ENCODE measurements at regions not wholly inside any gene's neighbourhood (a gene's known extent, or its start where the extent isn't known, plus 50 kb on each side); places are given as distances from the start of the nearest gene placed in this dataset.

GRCh38 chr7:13091974-13092707 is 404.7 kb downstream of the ARL4A start:
- Histone ChIP-seq H3K9me3 (ENCODE audit: control extremely low read depth in 1 of 3, control insufficient read depth in 2 of 3, insufficient read depth in 1 of 3, low read length in 2 of 3) (no peaks in the 10 kb centered on the region), H3K4me2 (replicated peaks; ENCODE audit: low read depth, low read length, poor library complexity, severe bottlenecking) (no peak overlapping the region), H3K36me3 (replicated peaks in 1 of 2; ENCODE audit: control extremely low read depth in 1 of 2, control insufficient read depth in 1 of 2, extremely low read depth in 1 of 2, insufficient read depth in 2 of 2, low read length in 1 of 2) (no peaks in the 10 kb centered on the region), H3K4me1 (ENCODE audit: control insufficient read depth in 2 of 2, insufficient read depth in 2 of 2, low read length in 2 of 2) (peaks cover 0 to 11% of the 10 kb centered on the region in 2 donors), H3K9ac (ENCODE audit: low read length) (no peak overlapping the region), H2AFZ (ENCODE audit: insufficient read depth, low read depth, low read length, poor library complexity, severe bottlenecking) (no peak overlapping the region), H3K27ac (ENCODE audit: low read length in 2 of 2) (no peak overlapping the region), H4K20me1 (ENCODE audit: control insufficient read depth, insufficient read depth, low read length, poor library complexity, severe bottlenecking) (no peaks in the 10 kb centered on the region), H3K27me3 (replicated peaks in 1 of 4; ENCODE audit: control extremely low read depth in 1 of 4, control insufficient read depth in 3 of 4, insufficient read depth in 4 of 4, low read length in 3 of 4) (no peaks in the 10 kb centered on the region), H3K4me3 (ENCODE audit: control extremely low read depth in 1 of 5, extremely low read depth in 1 of 5, insufficient read depth in 1 of 5, low read depth in 2 of 5, low read length in 4 of 5) (no peak overlapping the region), H3K79me2 (ENCODE audit: control insufficient read depth, insufficient read depth, low read length) (no peaks in the 10 kb centered on the region)
- Mint-ChIP-seq H3K27ac (no peak overlapping the region), H3K27me3 (peaks cover 11% of the 10 kb centered on the region), H3K4me3 (no peak overlapping the region), H3K9me3 (ENCODE audit: insufficient read depth) (no peaks in the 10 kb centered on the region), H3K4me1 (peaks cover 29% of the 10 kb centered on the region)
- no peak for DNase-seq
- TF ChIP-seq EZH2 (IDR thresholded peaks at IDR 0.05; ENCODE audit: borderline replicate concordance, insufficient read depth, low read depth, low read length, poor library complexity, severe bottlenecking) (no peak), CTCF (IDR thresholded peaks at IDR 0.05) (no peak)
- POLR2A ChIA-PET: no interaction called here
- 93% methylated on average over 2 of the region's 4 CpGs for WGBS (ENCODE audit: insufficient coverage)
- ATAC-seq (ENCODE audit: low read depth): no peak
- CTCF ChIA-PET: interaction anchor here (0.9 kb wide), 1 partner anchor 44 kb away, joined by 3 read pairs; no protein-coding TSS in a partner anchor
- intact Hi-C loops (cut with micrococcal nuclease): loop anchor here (5.0 kb wide), 1 partner anchor 35 kb away; no protein-coding TSS in a partner anchor

GRCh38 chr7:13092708-13093005 is 405.2 kb downstream of the ARL4A start:
- Histone ChIP-seq H3K4me2 (replicated peaks; ENCODE audit: low read depth, low read length, poor library complexity, severe bottlenecking) (no peak overlapping the region), H2AFZ (ENCODE audit: insufficient read depth, low read depth, low read length, poor library complexity, severe bottlenecking) (no peak overlapping the region)

More at GRCh38 chr7:13092708-13093005, 405.2 kb downstream of the ARL4A start:
- no peaks in the 10 kb centered on the region for H3K9me3 Mint-ChIP-seq (ENCODE audit: insufficient read depth)
- Histone ChIP-seq H3K27ac (ENCODE audit: low read length in 2 of 2) (no peak overlapping the region), H3K4me3 (ENCODE audit: control extremely low read depth in 1 of 5, extremely low read depth in 1 of 5, insufficient read depth in 1 of 5, low read depth in 2 of 5, low read length in 4 of 5) (no peak overlapping the region), H3K9ac (ENCODE audit: low read length) (no peak overlapping the region), H3K9me3 (ENCODE audit: control extremely low read depth in 1 of 3, control insufficient read depth in 2 of 3, insufficient read depth in 1 of 3, low read length in 2 of 3) (no peaks in the 10 kb centered on the region), H3K79me2 (ENCODE audit: control insufficient read depth, insufficient read depth, low read length) (no peaks in the 10 kb centered on the region), H3K36me3 (replicated peaks in 1 of 2; ENCODE audit: control extremely low read depth in 1 of 2, control insufficient read depth in 1 of 2, extremely low read depth in 1 of 2, insufficient read depth in 2 of 2, low read length in 1 of 2) (no peaks in the 10 kb centered on the region), H3K27me3 (replicated peaks in 1 of 4; ENCODE audit: control extremely low read depth in 1 of 4, control insufficient read depth in 3 of 4, insufficient read depth in 4 of 4, low read length in 3 of 4) (no peaks in the 10 kb centered on the region), H4K20me1 (ENCODE audit: control insufficient read depth, insufficient read depth, low read length, poor library complexity, severe bottlenecking) (no peaks in the 10 kb centered on the region), H3K4me1 (ENCODE audit: control insufficient read depth in 2 of 2, insufficient read depth in 2 of 2, low read length in 2 of 2) (peaks cover 0 to 11% of the 10 kb centered on the region in 2 donors)
- TF ChIP-seq CTCF (IDR thresholded peaks at IDR 0.05) (no peak), EZH2 (IDR thresholded peaks at IDR 0.05; ENCODE audit: borderline replicate concordance, insufficient read depth, low read depth, low read length, poor library complexity, severe bottlenecking) (no peak)
- DNase-seq (no peak), ATAC-seq (ENCODE audit: low read depth) (no peak)
- peaks cover 11% of the 10 kb centered on the region for H3K27me3 Mint-ChIP-seq
- ChIA-PET POLR2A (no interaction called here), CTCF (interaction anchor here (0.9 kb wide), 1 partner anchor 45 kb away, joined by 3 read pairs; no protein-coding TSS in a partner anchor)
- no peak overlapping the region for H3K4me3 Mint-ChIP-seq
- WGBS (ENCODE audit: insufficient coverage): no CpG with 5 or more reads among the region's 2 CpGs
- H3K4me1 Mint-ChIP-seq: peaks cover 29% of the 10 kb centered on the region
- no peak overlapping the region for H3K27ac Mint-ChIP-seq
- intact Hi-C loops (cut with micrococcal nuclease): loop anchor here (5.0 kb wide), 1 partner anchor 35 kb away; no protein-coding TSS in a partner anchor
